ENCODE measurements at regions not wholly inside any gene's neighbourhood (a gene's known extent, or its start where the extent isn't known, plus 50 kb on each side); places are given as distances from the start of the nearest gene placed in this dataset.

GRCh38 chr17:73958453-73958852 is 245.0 kb upstream of the RPL38 start:
- DNase-seq, result no peak

GRCh38 chr17:73960469-73960868 is 243.0 kb upstream of the RPL38 start:
- no peak for DNase-seq

DNA sequence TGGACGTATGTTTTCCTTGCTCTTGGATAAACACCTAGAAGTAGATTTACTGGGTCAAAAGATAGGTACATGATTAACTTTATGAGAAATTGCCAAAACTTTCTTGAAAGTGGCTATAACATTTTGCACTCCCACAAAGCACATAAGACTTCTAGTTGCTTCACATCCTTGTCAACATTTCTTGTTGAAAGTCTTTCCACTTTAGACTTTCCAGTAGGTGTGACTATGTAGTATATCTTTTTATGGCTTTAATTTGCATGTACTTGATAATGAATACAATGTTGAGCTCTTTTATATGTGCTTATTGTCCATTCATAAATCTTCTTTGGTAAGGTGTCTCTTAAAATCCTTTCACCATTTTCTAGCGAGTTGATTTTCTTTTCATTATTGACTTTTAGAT is 241.2 kb upstream of the RPL38 start:
- no peak for DNase-seq

GRCh38 chr17:73968680-73969079 is 234.8 kb upstream of the RPL38 start:
- no peak for DNase-seq

DNA sequence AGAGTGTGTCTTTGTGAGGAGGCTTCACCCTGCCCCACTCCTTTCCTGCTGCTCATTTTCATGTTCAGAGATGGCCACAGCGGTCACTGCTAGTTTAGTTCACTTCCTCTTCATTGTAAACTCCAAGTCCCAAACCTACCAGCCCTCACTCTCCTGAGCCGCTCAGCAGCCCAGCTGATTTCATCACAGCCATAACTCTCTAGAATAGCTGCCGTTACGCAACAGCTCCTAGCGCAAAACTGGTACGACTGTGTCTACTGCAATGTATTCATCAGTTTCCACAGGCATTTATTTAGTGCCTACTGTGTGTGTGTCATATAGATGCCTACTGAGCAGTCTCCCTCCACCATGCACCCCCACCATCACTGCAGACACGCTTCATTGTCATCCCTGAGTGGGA is 233.5 kb upstream of the RPL38 start:
- no peak for DNase-seq

DNA sequence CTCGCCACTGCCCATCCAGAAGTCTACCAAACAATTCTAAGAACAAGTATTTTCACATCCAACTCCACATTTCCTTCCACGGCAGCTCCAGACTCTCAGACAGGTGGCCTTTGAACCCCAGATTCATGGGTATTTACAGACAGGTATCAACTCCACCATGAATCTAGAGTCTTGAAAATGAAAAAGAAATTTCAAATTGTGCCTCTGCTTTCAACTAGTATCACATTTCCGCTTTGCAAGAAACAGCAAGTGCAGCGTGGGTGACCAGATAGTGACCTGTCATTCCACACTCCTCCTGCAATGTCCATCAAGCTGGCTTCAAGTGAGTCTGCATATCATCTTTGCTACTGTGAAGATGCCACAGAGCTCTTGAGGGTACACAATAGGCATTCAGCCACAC is 232.4 kb upstream of the RPL38 start:
- no peak for DNase-seq

GRCh38 chr17:73972056-73972455 is 231.4 kb upstream of the RPL38 start:
- no peak for DNase-seq

GRCh38 chr17:73972901-73973300 is 230.6 kb upstream of the RPL38 start:
- no peak for DNase-seq

DNA sequence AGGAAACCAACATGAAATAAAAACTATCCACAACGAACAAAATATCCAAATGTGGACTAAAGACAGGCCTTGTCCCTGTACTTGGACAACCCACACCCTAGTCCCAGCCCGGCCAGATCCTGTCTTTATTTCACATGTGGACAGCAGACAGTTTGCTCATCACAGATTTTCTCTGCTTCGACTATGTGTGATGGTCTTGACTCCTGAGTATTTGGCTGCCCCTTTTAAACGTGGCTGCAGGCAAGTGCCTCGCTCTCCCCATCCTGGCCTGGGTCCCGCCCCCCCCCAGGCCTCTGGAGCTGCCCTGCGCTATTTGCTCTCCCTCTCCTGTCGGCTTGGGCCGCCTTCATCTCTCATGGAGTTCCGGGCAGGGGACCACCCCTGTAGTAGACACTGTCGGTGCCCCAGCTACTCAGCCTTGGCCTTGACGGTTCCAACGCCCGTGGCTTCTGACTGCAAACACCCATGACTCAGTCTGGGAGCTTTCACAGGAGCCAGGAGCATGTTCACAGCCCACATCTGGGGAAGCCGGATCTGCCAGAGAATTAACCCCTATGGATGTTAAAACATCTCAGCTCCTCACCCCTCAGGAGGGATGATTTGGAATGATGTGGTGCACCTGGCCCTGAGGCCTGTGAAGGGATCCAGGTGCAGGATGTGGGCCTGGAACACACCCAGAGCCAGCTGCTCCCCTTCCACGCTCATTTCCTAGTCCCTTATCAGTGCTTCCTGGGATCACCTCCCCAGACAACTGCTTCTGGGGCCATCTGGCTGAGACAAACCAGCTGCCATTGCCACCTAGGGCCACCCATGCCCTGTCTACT is 229.7 kb upstream of the RPL38 start:
- no peak for DNase-seq

DNA sequence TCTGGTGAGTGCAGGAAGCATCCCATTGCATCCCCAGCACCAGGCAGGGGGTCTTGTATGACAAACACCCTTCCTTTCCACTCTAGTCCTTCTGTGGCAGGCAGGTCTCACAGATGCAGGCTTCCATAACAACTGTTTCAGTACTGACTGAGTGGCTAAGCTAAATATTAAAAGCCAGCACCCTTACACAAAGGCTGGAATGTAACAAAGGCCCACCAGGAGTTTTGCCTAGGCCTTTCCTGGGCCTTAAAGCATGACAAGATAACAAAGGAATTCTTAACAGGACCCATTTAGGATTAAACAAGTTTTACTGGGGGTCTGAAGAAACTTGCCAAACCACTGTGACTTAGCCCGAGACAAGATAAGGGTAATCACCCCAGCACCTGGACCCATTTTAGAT is 228.9 kb upstream of the RPL38 start:
- DNase-seq, result no peak

DNA sequence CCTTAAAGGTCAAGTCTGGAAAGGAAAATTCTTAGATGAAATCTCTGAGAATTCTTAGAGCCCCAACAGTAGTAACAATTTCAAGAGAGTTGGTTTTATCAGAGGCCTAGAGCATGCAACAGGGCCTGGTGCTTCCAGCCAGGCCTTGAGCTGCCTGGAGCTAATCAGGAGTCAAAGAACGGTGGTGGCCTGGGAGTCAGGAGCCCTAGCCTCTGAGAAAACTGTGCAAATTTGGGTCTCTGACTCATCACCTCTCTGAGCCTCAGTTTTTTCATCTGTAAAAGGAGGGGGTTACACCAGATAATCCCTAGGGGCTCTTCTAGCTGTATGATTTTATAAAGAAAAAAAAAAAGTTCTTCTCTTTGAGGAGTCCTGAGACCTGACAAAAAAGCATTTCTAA is 227.3 kb upstream of the RPL38 start:
- DNase-seq, result no peak

- DNase-seq, result no peak
These were observed 226.6 kb upstream of the RPL38 start for GRCh38 chr17:73976676-73977521.

- no peak for DNase-seq
These were observed 223.0 kb upstream of the RPL38 start for GRCh38 chr17:73980517-73980916.

GRCh38 chr17:73982871-73983270 is 220.6 kb upstream of the RPL38 start:
- no peak for DNase-seq

DNA sequence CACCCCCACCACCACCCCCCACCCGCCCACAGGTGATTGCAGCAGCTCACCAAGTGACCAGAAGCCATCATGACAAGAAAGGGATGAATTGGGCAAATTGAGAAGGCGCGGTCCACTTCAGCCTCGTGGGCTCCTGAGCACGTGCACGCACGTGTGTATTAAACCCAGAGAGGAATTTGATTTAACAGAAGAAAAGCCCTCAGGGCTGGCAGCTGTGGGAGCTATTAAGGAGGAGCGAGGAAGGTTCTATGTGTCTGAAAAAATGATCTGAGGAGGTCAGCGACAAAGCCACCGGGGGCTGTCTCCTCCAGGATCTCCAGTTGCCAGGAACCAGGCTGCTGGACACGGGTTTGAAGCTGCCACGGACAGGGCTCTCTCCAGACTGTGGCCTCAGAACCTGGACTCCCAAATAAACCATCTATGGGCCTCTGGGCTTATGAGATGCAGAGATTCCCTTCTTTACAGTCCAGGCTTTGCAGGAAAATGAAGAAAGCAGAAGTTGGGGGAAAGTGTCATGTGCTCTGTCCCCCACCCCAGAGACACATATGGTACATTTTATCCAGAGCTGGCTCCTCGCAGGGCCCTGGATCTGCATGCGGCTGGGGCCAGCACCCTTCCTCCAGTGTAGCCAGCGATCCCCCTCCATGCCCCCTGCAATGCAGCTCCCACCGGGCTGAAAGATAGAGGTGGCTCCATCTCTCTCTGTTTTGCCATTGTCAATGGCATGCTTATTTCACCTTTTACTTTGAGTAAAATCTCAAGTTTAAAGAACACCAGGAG is 219.7 kb upstream of the RPL38 start:
- no peak for DNase-seq

DNA sequence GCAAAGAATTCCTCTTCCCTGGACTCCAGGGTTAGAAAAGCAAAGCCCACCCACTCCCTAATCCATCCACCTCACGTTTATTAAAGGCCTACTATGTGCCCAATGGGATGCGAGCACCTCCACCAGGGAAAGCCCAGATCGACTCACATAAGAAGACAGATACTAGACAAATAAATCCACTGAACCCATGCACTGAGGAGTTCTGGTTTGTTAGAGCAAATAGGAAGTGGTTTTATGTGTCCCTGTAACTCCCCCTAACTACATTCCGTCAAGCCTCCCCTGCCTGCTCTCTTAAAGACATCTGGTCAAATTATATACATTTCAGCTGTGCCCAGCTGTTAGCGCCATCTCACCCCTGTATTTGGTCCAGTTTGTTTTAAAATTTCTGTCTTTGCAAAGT is 218.5 kb upstream of the RPL38 start:
- no peak for DNase-seq

DNA sequence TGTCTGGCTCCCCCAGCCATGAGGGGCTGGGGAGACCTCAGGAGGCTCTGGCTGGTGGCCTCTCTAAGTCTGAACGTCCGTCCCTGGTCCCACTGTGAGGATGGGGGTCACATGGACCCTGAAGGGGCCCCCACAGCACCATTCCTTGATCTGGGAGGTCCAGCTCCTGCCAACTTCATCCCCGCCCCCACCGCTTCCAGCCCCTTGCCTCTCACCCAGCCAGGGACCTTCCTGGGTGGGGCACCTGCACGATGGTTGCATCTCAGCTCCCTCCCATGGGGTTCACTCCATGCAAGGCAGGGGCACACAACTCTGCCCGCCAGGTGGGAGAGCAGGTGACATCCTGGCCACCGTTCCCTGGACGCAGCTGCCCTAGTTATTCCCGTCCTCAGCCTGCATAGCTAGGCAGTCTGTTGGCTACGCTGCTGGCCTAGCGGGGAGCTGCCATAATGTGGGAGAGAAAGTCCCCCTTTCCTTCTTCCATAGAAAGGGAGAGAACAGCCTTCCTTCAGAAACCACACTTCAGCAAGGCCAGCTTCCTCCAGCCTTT is 217.9 kb upstream of the RPL38 start:
- no peak for DNase-seq

DNA sequence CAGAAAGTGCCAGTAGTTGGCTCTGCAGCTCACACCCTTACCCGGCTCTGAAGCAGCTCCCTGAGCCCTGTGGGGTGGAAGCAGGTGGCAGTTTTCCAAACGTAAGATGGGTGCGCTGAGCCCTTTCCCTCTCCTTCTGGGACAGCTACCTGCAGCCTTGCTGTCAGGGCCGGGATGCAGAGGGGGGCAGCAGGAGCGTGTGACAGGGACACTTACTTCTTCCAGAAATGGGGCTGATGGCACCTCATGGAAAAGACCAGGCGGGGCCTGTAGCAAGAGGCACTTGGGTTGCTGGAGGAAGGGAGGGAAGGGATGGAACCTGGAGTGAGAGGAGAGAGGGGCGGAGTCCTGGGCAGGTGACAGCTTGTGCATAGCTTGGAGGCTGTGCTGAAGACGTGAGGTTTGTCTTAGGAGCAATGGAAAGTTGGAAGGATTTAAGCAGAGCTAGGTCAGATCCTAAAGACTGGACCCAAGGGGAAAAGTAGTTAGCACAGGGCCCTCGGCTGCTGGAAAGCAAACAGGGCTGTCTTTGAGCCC is 216.8 kb upstream of the RPL38 start:
- DNase-seq, result no peak

- no peak for DNase-seq
These were observed 216.1 kb upstream of the RPL38 start for GRCh38 chr17:73987395-73987794.

DNA sequence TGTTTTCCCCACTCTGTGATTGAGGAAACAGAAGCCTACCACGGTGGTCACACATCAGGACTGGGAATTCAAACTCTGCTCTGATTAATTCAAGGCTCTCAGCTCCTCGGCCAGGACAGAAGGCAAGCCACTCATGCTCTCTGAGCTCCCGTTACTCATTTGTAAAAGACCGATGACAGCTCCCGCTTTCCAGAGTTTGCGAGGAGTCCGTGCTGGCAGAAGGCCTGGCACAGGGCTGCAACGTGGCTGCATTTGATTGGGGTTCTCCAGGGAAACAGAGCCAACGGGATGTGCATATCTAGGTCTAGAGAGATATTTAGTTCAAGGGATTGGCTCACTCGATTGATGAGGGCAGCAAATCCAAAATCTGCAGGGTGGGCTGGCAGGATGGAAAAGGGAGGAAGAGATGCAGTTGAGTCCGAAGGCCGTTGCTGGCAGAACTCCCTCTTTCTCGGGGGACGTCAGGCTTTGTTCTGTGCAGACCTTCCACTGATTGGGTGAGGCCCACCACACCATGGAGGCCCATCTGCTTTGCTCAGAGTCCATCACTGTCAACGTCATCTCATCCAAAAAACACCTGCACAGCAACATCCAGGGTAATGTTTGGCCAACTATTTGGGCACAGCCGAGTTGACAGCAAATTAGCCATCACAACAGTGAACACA is 215.5 kb upstream of the RPL38 start:
- no peak for DNase-seq

- DNase-seq, result no peak
These were observed 213.8 kb upstream of the RPL38 start for GRCh38 chr17:73989671-73990070.

- DNase-seq, result no peak
These were observed 213.2 kb upstream of the RPL38 start for GRCh38 chr17:73990290-73990689.

Measured in stimulated activated CD8-positive, alpha-beta memory T cell treated with anti-CD3 and anti-CD28 coated beads, Interleukin-4, amount 100 ng/mL, for 48 hours (primary cell).